PC-9 (cell line): ENCODE measurements at regions not wholly inside any gene's neighbourhood (a gene's known extent, or its start where the extent isn't known, plus 50 kb on each side); places are given as distances from the start of the nearest gene placed in this dataset.

Experiments
- EZH2 ChIP-seq: fragments of 200-600 bp; sonication (generic); IDR thresholded peaks from 2 replicates; pipeline ENCODE4 v1.8.0; 2017; ENCODE audit warnings: antibody characterized with exemption, low read depth
- TF ChIP-seq, protein P1 (sequence below): fragments of 200-600 bp; sonication (generic); conservative IDR thresholded peaks from 2 replicates; pipeline ENCODE4 v1.6.1; 2017; ENCODE audit warnings: mixed run types, antibody characterized with exemption, mild to moderate bottlenecking, moderate library complexity

DNA sequence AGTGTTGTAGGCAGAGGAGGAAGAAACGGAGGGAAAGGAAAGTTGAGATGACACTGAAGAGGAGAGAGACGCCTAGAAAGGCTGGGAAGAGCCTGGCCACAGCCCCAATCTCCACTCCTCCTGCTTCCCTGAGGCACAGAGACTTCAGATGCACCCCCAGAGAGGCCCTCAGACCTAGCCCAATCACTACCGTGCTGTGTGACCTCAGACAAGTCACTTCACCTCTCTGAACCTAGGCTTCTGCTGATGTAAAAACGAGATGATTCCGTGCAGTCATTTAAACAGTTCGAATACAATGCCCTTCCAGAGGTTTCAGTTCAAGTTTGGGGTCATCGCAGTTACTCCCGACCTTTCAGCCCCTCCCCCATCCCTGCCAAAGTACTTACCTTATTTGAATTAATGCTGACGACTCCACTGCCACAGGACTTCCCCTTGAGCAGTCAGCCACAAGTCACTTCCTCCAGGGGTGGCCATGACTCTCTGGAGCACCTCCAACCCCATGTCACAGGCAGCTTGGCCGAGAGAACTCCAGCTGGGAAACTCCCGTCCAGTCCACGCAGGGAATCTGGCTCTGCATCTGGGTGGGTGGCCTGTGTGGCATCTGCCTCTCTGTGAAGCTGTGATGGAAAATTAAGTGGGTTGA is 105.2 kb upstream of the ID2 start:
- TF ChIP-seq, protein P1, sequence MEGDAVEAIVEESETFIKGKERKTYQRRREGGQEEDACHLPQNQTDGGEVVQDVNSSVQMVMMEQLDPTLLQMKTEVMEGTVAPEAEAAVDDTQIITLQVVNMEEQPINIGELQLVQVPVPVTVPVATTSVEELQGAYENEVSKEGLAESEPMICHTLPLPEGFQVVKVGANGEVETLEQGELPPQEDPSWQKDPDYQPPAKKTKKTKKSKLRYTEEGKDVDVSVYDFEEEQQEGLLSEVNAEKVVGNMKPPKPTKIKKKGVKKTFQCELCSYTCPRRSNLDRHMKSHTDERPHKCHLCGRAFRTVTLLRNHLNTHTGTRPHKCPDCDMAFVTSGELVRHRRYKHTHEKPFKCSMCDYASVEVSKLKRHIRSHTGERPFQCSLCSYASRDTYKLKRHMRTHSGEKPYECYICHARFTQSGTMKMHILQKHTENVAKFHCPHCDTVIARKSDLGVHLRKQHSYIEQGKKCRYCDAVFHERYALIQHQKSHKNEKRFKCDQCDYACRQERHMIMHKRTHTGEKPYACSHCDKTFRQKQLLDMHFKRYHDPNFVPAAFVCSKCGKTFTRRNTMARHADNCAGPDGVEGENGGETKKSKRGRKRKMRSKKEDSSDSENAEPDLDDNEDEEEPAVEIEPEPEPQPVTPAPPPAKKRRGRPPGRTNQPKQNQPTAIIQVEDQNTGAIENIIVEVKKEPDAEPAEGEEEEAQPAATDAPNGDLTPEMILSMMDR: no peak
- no peak for TF ChIP-seq EZH2
